Thyroid gland (tissue), 4 donors: ENCODE measurements at regions not wholly inside any gene's neighbourhood (a gene's known extent, or its start where the extent isn't known, plus 50 kb on each side); places are given as distances from the start of the nearest gene placed in this dataset.
A peak's percentile ranks its signal among the peaks of the same experiment; 100 is the strongest.

Experiments used
- DNase-seq, 2 donors: peaks; one replicate each; pipeline ENCODE4 v3.0.0-alpha.2; 2019
- H3K27ac ChIP-seq, 3 donors: fragments of 200-600 bp; sonication (generic); 1 replicate in 2 of 3; 2 replicates in 1 of 3; pipeline ENCODE4 v1.5.1; 2016 to 2019; ENCODE audit warnings: mild to moderate bottlenecking in 1 of 3, moderate library complexity in 1 of 3
- H3K27me3 ChIP-seq: fragments of 200-600 bp; sonication (generic); one replicate; pipeline ENCODE4 v1.5.1; 2019
- H3K36me3 ChIP-seq, 2 donors: fragments of 200-600 bp; sonication (generic); one replicate each; pipeline ENCODE4 v1.5.1; 2016 to 2019
- H3K4me1 ChIP-seq, 2 donors: fragments of 200-600 bp; sonication (generic); one replicate each; pipeline ENCODE4 v1.5.1; 2017 to 2019
- H3K4me3 ChIP-seq, 3 donors: fragments of 200-600 bp; sonication (generic); replicated peaks in 1 of 3; 1 replicate in 2 of 3; 2 replicates in 1 of 3; pipeline ENCODE4 v1.5.1; 2016; ENCODE audit warnings: mild to moderate bottlenecking in 1 of 3
- H3K9me3 ChIP-seq: fragments of 200-600 bp; sonication (generic); one replicate; pipeline ENCODE4 v1.5.1; 2017
- POLR2A ChIP-seq, 2 donors: fragments of 450-650 bp; IDR thresholded peaks; one replicate each; pipeline ENCODE4 v1.6.1; 2017; ENCODE audit warnings: antibody characterized with exemption in 2 of 2, mild to moderate bottlenecking in 2 of 2, moderate library complexity in 1 of 2
- whole genome bisulfite sequencing, 2 donors: methylation state at CpG; one replicate each; pipeline ENCODE4 v1.1.5; 2017; 5-methylcytosine and 5-hydroxymethylcytosine counted together
- intact Hi-C: fragments of 100-400 bp; cut with DNase I; formaldehyde crosslinking; loops from one replicate; pipeline ENCODE4 v1.15.1; 2023
- TF ChIP-seq, protein P1 (sequence below), 6 experiments: fragments of 200-600 bp in 3 of 6; fragments of 450-650 bp in 3 of 6; sonication (generic) in 3 of 6; IDR thresholded peaks; one replicate each; pipeline ENCODE4 v1.5.1; 2016 to 2019; ENCODE audit warnings: antibody characterized with exemption in 6 of 6, mild to moderate bottlenecking in 2 of 6, inconsistent platforms in 1 of 6, moderate library complexity in 1 of 6

DNA sequence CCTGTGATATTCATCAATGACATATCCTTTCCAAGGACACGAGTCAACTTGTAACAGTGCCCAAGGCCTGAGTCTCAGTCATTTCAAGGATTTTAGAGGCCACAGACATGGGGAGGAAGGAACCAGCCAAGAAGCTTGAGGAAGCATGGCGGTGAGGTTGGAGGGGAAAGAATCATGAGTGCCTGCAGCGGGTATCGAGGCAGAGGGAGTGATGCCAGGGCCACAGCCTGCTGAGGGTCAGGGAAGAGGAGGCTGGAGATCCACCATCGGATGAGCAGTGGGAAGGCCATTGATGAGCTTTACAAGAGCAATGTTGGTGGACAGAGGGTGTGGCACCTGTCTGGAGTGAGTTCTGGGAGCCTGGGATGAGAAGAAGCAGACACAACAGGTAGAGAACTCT is 88.5 kb upstream of the IER5L start:
- 80 to 82% methylated on average over 5 of the region's 5 CpGs for whole genome bisulfite sequencing, 2 donors
- TF ChIP-seq POLR2A (IDR thresholded peaks at IDR 0.05) = no peak
- TF ChIP-seq, protein P1, sequence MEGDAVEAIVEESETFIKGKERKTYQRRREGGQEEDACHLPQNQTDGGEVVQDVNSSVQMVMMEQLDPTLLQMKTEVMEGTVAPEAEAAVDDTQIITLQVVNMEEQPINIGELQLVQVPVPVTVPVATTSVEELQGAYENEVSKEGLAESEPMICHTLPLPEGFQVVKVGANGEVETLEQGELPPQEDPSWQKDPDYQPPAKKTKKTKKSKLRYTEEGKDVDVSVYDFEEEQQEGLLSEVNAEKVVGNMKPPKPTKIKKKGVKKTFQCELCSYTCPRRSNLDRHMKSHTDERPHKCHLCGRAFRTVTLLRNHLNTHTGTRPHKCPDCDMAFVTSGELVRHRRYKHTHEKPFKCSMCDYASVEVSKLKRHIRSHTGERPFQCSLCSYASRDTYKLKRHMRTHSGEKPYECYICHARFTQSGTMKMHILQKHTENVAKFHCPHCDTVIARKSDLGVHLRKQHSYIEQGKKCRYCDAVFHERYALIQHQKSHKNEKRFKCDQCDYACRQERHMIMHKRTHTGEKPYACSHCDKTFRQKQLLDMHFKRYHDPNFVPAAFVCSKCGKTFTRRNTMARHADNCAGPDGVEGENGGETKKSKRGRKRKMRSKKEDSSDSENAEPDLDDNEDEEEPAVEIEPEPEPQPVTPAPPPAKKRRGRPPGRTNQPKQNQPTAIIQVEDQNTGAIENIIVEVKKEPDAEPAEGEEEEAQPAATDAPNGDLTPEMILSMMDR (IDR thresholded peaks at IDR 0.05) = no peak
- no peak for DNase-seq

DNA sequence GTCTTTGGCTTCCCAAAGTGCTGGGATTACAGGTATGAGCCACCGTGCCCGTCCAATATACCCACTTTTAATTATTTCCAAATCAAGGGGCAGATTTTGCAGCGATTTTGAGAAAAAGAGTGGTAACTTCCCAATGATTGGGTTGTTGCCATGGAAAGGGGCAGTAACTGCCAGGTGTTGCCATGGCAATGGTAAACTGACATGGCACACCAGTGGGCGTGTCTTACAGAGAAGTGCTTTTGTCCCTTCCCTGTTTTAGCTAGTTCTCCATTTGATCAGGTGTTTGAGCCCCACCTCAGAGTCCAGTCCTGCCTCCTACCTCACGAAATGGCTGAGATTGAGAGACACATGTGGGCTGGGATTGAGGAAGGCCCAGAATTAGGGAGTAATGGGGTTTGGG is 86.3 kb upstream of the IER5L start:
- intact Hi-C loops = no loop called here
- Histone ChIP-seq H3K4me3 (no peak overlapping the region), H3K9me3 (no peaks in the 10 kb centered on the region), H3K27me3 (no peaks in the 10 kb centered on the region), H3K27ac (no peak overlapping the region), H3K36me3 (no peaks in the 10 kb centered on the region), H3K4me1 (no peaks in the 10 kb centered on the region)
- DNase-seq = no peak
- 92% methylated on average over 5 of the region's 5 CpGs; no CpG with 5 or more reads in 1 of the 2 donors for WGBS, 2 donors
- TF ChIP-seq, protein P1 (IDR thresholded peaks at IDR 0.05) = no peak
- TF ChIP-seq POLR2A (IDR thresholded peaks at IDR 0.05) = no peak

More for the DNA sequence above, 88.5 kb upstream of the IER5L start:
- H3K9me3 ChIP-seq = no peaks in the 10 kb centered on the region
- no peak overlapping the region for H3K27ac ChIP-seq
- no peak overlapping the region for H3K4me3 ChIP-seq
- intact Hi-C loops = no loop called here
- H3K4me1 ChIP-seq = no peaks in the 10 kb centered on the region
- no peaks in the 10 kb centered on the region for H3K27me3 ChIP-seq
- H3K36me3 ChIP-seq = no peaks in the 10 kb centered on the region

DNA sequence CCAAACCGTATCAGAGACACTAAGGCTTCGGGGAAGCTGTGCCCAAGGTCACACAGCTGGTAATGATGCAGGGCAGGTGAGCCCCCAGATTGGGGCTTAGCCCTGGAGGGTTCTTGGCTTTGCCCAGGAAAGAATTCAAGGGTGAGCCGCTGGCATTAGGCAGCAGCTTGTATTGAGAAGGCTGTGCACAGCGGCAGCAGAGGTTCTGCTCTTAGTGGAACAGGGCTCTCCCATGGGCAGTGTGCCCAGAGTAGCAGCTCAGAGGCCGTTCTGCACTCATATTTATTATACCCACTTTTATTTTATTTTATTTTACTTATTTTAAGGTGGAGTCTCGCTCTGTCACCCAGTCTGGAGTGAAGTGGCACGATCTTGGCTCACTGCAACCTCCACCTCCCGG is 85.8 kb upstream of the IER5L start:
- 86 to 87% methylated on average over 8 of the region's 8 CpGs for WGBS, 2 donors
- H3K27me3 ChIP-seq = no peaks in the 10 kb centered on the region
- no peak for TF ChIP-seq POLR2A (IDR thresholded peaks at IDR 0.05)
- TF ChIP-seq, protein P1 (IDR thresholded peaks at IDR 0.05) = no peak
- H3K36me3 ChIP-seq = no peaks in the 10 kb centered on the region
- DNase-seq = no peak
- peaks cover 0 to 4% of the 10 kb centered on the region in 2 donors for H3K4me1 ChIP-seq
- H3K9me3 ChIP-seq = no peaks in the 10 kb centered on the region
- no peak overlapping the region for H3K4me3 ChIP-seq
- intact Hi-C loops = no loop called here
- no peak overlapping the region for H3K27ac ChIP-seq

DNA sequence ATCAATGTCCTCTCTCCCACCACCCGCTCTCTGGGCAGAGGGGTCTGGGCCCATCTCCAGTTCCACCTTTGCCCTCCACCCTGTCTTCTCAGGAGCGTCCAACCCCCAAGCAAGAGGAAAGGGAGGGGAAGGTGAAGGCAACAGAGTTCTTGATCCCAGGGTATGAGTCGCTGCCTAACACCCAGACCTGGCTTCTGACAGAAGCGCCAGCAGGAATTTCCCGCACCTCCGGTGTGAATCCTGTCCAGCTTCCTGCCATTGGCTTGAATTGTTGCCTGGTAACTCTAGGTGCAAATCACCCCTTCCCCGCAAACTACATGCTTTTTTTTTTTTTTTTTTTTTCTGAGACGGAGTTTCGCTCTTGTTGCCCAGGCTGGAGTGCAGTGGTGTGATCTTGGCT is 84.2 kb upstream of the IER5L start:
- no peak for DNase-seq
- H3K36me3 ChIP-seq = no peaks in the 10 kb centered on the region
- H3K27ac ChIP-seq = peak overlapping the region in 2 of 3 donors; percentile 51 to 65
- no peaks in the 10 kb centered on the region for H3K9me3 ChIP-seq
- TF ChIP-seq, protein P1 (IDR thresholded peaks at IDR 0.05) = no peak
- no peak for TF ChIP-seq POLR2A (IDR thresholded peaks at IDR 0.05)
- intact Hi-C loops = no loop called here
- H3K4me3 ChIP-seq = no peak overlapping the region
- H3K27me3 ChIP-seq = no peaks in the 10 kb centered on the region
- peaks cover 5 to 11% of the 10 kb centered on the region in 2 donors for H3K4me1 ChIP-seq
- WGBS, 2 donors = 81 to 87% methylated on average over 9 of the region's 9 CpGs

DNA sequence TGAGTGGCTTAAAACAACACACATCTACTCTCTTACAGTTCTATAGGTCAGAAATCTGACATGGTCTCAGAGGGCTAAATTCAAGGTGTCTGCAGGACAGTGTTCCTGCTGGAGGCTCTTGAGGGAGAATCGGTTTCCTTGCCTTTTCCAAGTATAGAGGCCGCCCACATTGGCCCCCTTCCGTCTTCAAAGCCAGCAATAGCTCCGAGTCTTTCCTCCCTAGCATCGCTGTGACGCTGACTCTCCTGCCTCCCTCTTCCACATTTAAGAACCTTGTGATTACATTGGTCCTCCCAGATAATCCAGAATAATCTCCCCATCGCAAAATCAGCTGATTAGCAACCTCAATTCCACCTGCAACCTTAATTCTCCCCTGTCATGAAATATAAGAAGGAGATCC is 81.3 kb upstream of the IER5L start:
- Histone ChIP-seq H3K36me3 (no peaks in the 10 kb centered on the region), H3K4me3 (no peak overlapping the region), H3K27ac (no peak overlapping the region), H3K9me3 (no peaks in the 10 kb centered on the region), H3K27me3 (no peaks in the 10 kb centered on the region), H3K4me1 (peaks cover 5 to 11% of the 10 kb centered on the region in 2 donors)
- WGBS, 2 donors = 61 to 75% methylated on average over 7 of the region's 7 CpGs
- no peak for DNase-seq
- intact Hi-C loops = no loop called here
- TF ChIP-seq, protein P1 (IDR thresholded peaks at IDR 0.05) = no peak
- TF ChIP-seq POLR2A (IDR thresholded peaks at IDR 0.05) = no peak
